IMR-90 (cell line): ENCODE measurements at regions not wholly inside any gene's neighbourhood (a gene's known extent, or its start where the extent isn't known, plus 50 kb on each side); places are given as distances from the start of the nearest gene placed in this dataset.

Experiments used
- ATAC-seq: fragments of 200-7000 bp; cut with Tn5 transposase; 2 replicates; pipeline ENCODE4 v1.9.1; 2020; ENCODE audit warnings: low read depth, mild to moderate bottlenecking, moderate library complexity
- BruUV-seq: library from RNA; stranded (reverse); fragments of 400-500 nt; replicated peaks from 2 replicates; lab custom pipeline; 2021; lab: Mats Ljungman, UMichigan
- CTCF ChIA-PET: fragments of 300-600 bp; formaldehyde crosslinking; extraction: SDS; loops from one replicate; lab custom pipeline; 2021; ENCODE audit warnings: antibody characterized with exemption; lab: Yijun Ruan, JAX
- POLR2A ChIA-PET: fragments of 300-600 bp; sonication (Branson Sonifier 250); formaldehyde crosslinking; loops from one replicate; lab custom pipeline; 2022; ENCODE audit warnings: antibody characterized with exemption; ENCODE audit not compliant: unreplicated experiment; lab: Charles Lee
- DNase-seq: peaks from one replicate; pipeline ENCODE4 v3.0.0; 2013
- H2AFZ ChIP-seq: replicated peaks from 2 replicates; pipeline ENCODE3; 2013; ENCODE audit warnings: low read length, mild to moderate bottlenecking; ENCODE audit not compliant: poor library complexity
- H2AK5ac ChIP-seq: 2 replicates; pipeline ENCODE4 v1.6.1; 2013; ENCODE audit warnings: low read depth, low read length, inconsistent platforms
- H2AK9ac ChIP-seq: replicated peaks from 2 replicates; pipeline ENCODE3; 2013; ENCODE audit warnings: mild to moderate bottlenecking, low read depth, low read length, moderate library complexity; ENCODE audit not compliant: poor library complexity
- H2BK120ac ChIP-seq: 2 replicates; pipeline ENCODE4 v1.6.1; 2013; ENCODE audit warnings: low read depth, low read length, inconsistent platforms
- H2BK15ac ChIP-seq: 3 replicates; pipeline ENCODE4 v1.6.1; 2013; ENCODE audit warnings: low read depth, low read length, inconsistent platforms
- H2BK20ac ChIP-seq: 2 replicates; pipeline ENCODE4 v1.6.1; 2013; ENCODE audit warnings: low read depth, mild to moderate bottlenecking, inconsistent platforms, low read length, moderate library complexity
- H2BK5ac ChIP-seq: 2 replicates; pipeline ENCODE4 v1.6.1; 2013; ENCODE audit warnings: mild to moderate bottlenecking, low read depth, low read length, inconsistent platforms; ENCODE audit not compliant: poor library complexity, severe bottlenecking
- H3K14ac ChIP-seq: replicated peaks from 2 replicates; pipeline ENCODE4 v1.6.1; 2013; ENCODE audit warnings: low read depth, low read length, inconsistent platforms
- H3K18ac ChIP-seq: 2 replicates; pipeline ENCODE4 v1.6.1; 2013; ENCODE audit warnings: low read depth, low read length, control low read depth
- H3K23ac ChIP-seq: 2 replicates; pipeline ENCODE4 v1.6.1; 2013; ENCODE audit warnings: low read depth, low read length, inconsistent platforms
- H3K27ac ChIP-seq: 2 replicates; pipeline ENCODE4 v1.5.1; 2013; ENCODE audit warnings: mild to moderate bottlenecking, control low read depth, low read length; ENCODE audit not compliant: insufficient read depth
- H3K27me3 ChIP-seq: 2 replicates; pipeline ENCODE4 v1.6.1; 2013; ENCODE audit warnings: low read length; ENCODE audit not compliant: control insufficient read depth, insufficient read depth
- H3K36me3 ChIP-seq: 2 replicates; pipeline ENCODE4 v1.6.1; 2013; ENCODE audit warnings: low read length, mixed read lengths; ENCODE audit not compliant: control insufficient read depth, insufficient read depth
- H3K4ac ChIP-seq: 2 replicates; pipeline ENCODE4 v1.6.1; 2013; ENCODE audit warnings: low read depth, low read length, inconsistent platforms
- H3K4me1 ChIP-seq: 2 replicates; pipeline ENCODE4 v1.6.1; 2013; ENCODE audit warnings: low read length, mixed read lengths; ENCODE audit not compliant: control insufficient read depth, insufficient read depth
- H3K4me2 ChIP-seq: 2 replicates; pipeline ENCODE4 v1.6.1; 2013; ENCODE audit warnings: low read depth, mild to moderate bottlenecking, control low read depth, low read length, moderate library complexity
- H3K4me3 ChIP-seq: 2 replicates; pipeline ENCODE4 v1.5.1; 2013; ENCODE audit warnings: low read depth, mild to moderate bottlenecking, control low read depth, low read length, moderate library complexity; ENCODE audit not compliant: insufficient read depth
- H3K56ac ChIP-seq: 2 replicates; pipeline ENCODE4 v1.6.1; 2013; ENCODE audit warnings: low read length, inconsistent platforms; ENCODE audit not compliant: insufficient read depth; ENCODE audit errors: extremely low read depth
- H3K79me1 ChIP-seq, 2 experiments: 2 replicates each; pipeline ENCODE4 v1.6.1; 2013; ENCODE audit warnings: low read length in 2 of 2, inconsistent platforms in 1 of 2, low read depth in 1 of 2
- H3K9ac ChIP-seq: 2 replicates; pipeline ENCODE4 v1.6.1; 2013; ENCODE audit warnings: low read depth, low read length, control low read depth
- H3K9me1 ChIP-seq: 2 replicates; pipeline ENCODE4 v1.6.1; 2013; ENCODE audit warnings: low read length, inconsistent platforms; ENCODE audit not compliant: insufficient read depth
- H3K9me3 ChIP-seq: 2 replicates; pipeline ENCODE4 v1.6.1; 2013; ENCODE audit warnings: low read length; ENCODE audit not compliant: control insufficient read depth, insufficient read depth
- H4K20me1 ChIP-seq: 2 replicates; pipeline ENCODE4 v1.6.1; 2013; ENCODE audit warnings: low read length, inconsistent platforms; ENCODE audit not compliant: insufficient read depth
- H4K5ac ChIP-seq: 2 replicates; pipeline ENCODE4 v1.6.1; 2013; ENCODE audit warnings: mild to moderate bottlenecking, low read depth, low read length, control low read depth
- H4K8ac ChIP-seq, 2 experiments: 2 replicates each; pipeline ENCODE4 v1.6.1; 2013; ENCODE audit warnings: low read depth in 2 of 2, low read length in 2 of 2, control low read depth in 1 of 2, inconsistent platforms in 1 of 2
- H4K91ac ChIP-seq: 2 replicates; pipeline ENCODE4 v1.6.1; 2013; ENCODE audit warnings: low read depth, low read length, inconsistent platforms; ENCODE audit not compliant: insufficient read depth
- BHLHE40 ChIP-seq: fragments of 150-350 bp; IDR thresholded peaks from 2 replicates; pipeline ENCODE4 v1.6.1; 2016; ENCODE audit warnings: mild to moderate bottlenecking, low read depth, low read length
- CEBPB ChIP-seq: IDR thresholded peaks from 2 replicates; pipeline ENCODE4 v1.6.1; 2012; ENCODE audit warnings: low read depth, low read length, improper control_type of control experiment
- POLR2A ChIP-seq: IDR thresholded peaks from 2 replicates; pipeline ENCODE4 v1.6.1; 2012; ENCODE audit warnings: mild to moderate bottlenecking, low read depth, low read length
- RCOR1 ChIP-seq: IDR thresholded peaks from 2 replicates; pipeline ENCODE4 v1.6.1; 2012; ENCODE audit warnings: mild to moderate bottlenecking, low read length, improper control_type of control experiment; ENCODE audit not compliant: insufficient replicate concordance
- SMC3 ChIP-seq: fragments of 150-350 bp; IDR thresholded peaks from 2 replicates; pipeline ENCODE4 v1.6.1; 2016; ENCODE audit warnings: low read depth, mild to moderate bottlenecking, antibody characterized with exemption, low read length, moderate library complexity
- WGBS, 2 experiments: methylation state at CpG; one replicate each; pipeline versions ENCODE4 v1.1.5 to v1.1.7; 2013; ENCODE audit warnings: missing lambda C conversion rate in 2 of 2; ENCODE audit not compliant: insufficient read length in 1 of 2; ENCODE audit errors: extremely low coverage in 2 of 2; 5-methylcytosine and 5-hydroxymethylcytosine counted together
- dilution Hi-C: fragments of 300-500 bp; cut with HindIII; formaldehyde crosslinking; loops from one replicate; pipeline ENCODE4 v1.14.3; 2018; ENCODE audit warnings: low sequenced_read_pairs; ENCODE audit not compliant: unreplicated experiment
- in situ Hi-C: fragments of 300-500 bp; cut with MboI; formaldehyde crosslinking; loops from 3 replicates; pipeline ENCODE4 v1.14.3; 2019; ENCODE audit warnings: low sequenced_read_pairs, inconsistent platforms, mixed read lengths
- intact Hi-C: fragments of 100-400 bp; cut with micrococcal nuclease; formaldehyde crosslinking; loops from 2 replicates; pipeline ENCODE4 v1.10.0; 2022

DNA sequence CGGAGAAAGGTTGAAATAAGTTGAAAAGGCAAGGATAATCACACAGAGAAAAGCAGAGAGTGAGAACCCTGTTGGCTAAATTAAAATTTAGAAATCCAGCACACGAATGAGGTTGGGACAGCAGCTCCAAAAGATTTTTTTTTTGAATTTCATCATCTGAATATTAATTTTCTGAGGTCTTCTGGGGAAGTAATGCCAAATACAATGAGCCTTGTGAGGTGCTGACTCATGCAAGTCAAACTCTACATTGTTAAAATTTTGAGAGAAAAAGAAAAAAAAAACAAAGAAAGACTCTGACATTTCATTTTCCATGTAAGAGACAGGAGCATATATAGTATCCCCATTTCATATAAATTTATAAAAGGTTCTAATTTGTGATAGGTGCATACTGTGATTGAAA, 614.2 kb upstream of the CDH2 start:
- H3K27me3 ChIP-seq = no peaks in the 10 kb centered on the region
- no peak overlapping the region for H2AFZ ChIP-seq
- DNase-seq = no peak
- no peak overlapping the region for H3K27ac ChIP-seq
- H2AK9ac ChIP-seq = no peak overlapping the region
- H3K9me1 ChIP-seq = no peaks in the 10 kb centered on the region
- dilution Hi-C loops = no loop called here
- no peak overlapping the region for H2BK5ac ChIP-seq
- no peak overlapping the region for H4K8ac ChIP-seq
- H4K20me1 ChIP-seq = no peaks in the 10 kb centered on the region
- H2BK120ac ChIP-seq = no peak overlapping the region
- intact Hi-C loops = no loop called here
- H3K4me3 ChIP-seq = no peak overlapping the region
- H3K4ac ChIP-seq = no peak overlapping the region
- peaks cover 2% of the 10 kb centered on the region; the same call in 1 of the 2 replicates for H3K4me1 ChIP-seq
- no peak overlapping the region for H2BK15ac ChIP-seq
- no peak overlapping the region for H3K4me2 ChIP-seq
- ChIA-PET CTCF (no interaction called here), POLR2A (no interaction called here)
- H2BK20ac ChIP-seq = no peak overlapping the region
- no peak for TF ChIP-seq RCOR1
- TF ChIP-seq BHLHE40 = no peak
- TF ChIP-seq POLR2A = no peak
- no peak for TF ChIP-seq CEBPB
- no peak for TF ChIP-seq SMC3
- H3K14ac ChIP-seq = no peak overlapping the region
- H2AK5ac ChIP-seq = no peak overlapping the region
- no peaks in the 10 kb centered on the region for H3K36me3 ChIP-seq
- no peak overlapping the region for H3K23ac ChIP-seq
- no peak overlapping the region for H4K91ac ChIP-seq
- no TSS peak for BruUV-seq
- ATAC-seq = no peak
- H3K18ac ChIP-seq = no peak overlapping the region
- in situ Hi-C loops = no loop called here
- no peak overlapping the region for H3K9ac ChIP-seq
- no peaks in the 10 kb centered on the region for H3K9me3 ChIP-seq
- no peaks in the 10 kb centered on the region for H3K79me1 ChIP-seq
- no peak overlapping the region for H3K56ac ChIP-seq
- 100% methylated on average over 1 of the region's 2 CpGs; no CpG with 5 or more reads in 1 of the 2 experiments for WGBS, 2 experiments
- H4K5ac ChIP-seq = no peak overlapping the region
